Adrenal gland (tissue), 9 donors: ENCODE measurements at regions not wholly inside any gene's neighbourhood (a gene's known extent, or its start where the extent isn't known, plus 50 kb on each side); places are given as distances from the start of the nearest gene placed in this dataset.

ENCODE experiments used
- DNase-seq, 7 donors: peaks; one replicate each; pipeline ENCODE4 v3.0.0-alpha.2; 2019 to 2020
- H3K27ac ChIP-seq, 5 donors: fragments of 200-600 bp; sonication (generic) in 4 of 5; 1 replicate in 3 of 5; 2 replicates in 2 of 5; pipeline versions ENCODE4 v1.5.1 to v1.8.0; 2016 to 2020; ENCODE audit warnings: mild to moderate bottlenecking in 1 of 5
- H3K27me3 ChIP-seq: fragments of 200-600 bp; 2 replicates; pipeline ENCODE4 v1.8.0; 2021
- H3K36me3 ChIP-seq, 2 donors: fragments of 200-600 bp; replicated peaks in 1 of 2; 1 replicate in 1 of 2; 2 replicates in 1 of 2; pipeline versions ENCODE4 v1.5.1 to v1.8.0; 2018 to 2022
- H3K4me1 ChIP-seq, 2 donors: fragments of 200-600 bp; replicated peaks in 1 of 2; 1 replicate in 1 of 2; 2 replicates in 1 of 2; pipeline versions ENCODE4 v1.5.1 to v1.8.0; 2018 to 2021
- H3K4me3 ChIP-seq, 4 donors: fragments of 200-600 bp; sonication (generic) in 3 of 4; one replicate each; pipeline ENCODE4 v1.5.1; 2016 to 2018
- H3K9me3 ChIP-seq, 3 donors: fragments of 200-600 bp; sonication (generic) in 1 of 3; replicated peaks in 1 of 3; 1 replicate in 2 of 3; 2 replicates in 1 of 3; pipeline versions ENCODE4 v1.5.1 to v1.8.0; 2016 to 2021
- POLR2A ChIP-seq, 2 donors: fragments of 450-650 bp; IDR thresholded peaks; one replicate each; pipeline ENCODE4 v1.6.1; 2017; ENCODE audit warnings: antibody characterized with exemption in 2 of 2, mild to moderate bottlenecking in 2 of 2, moderate library complexity in 1 of 2
- WGBS, 4 donors: extraction: QIAGEN DNeasy Blood & Tissue Kit in 2 of 4; methylation state at CpG; one replicate each; pipeline versions ENCODE4 v1.1.5 to v1.1.7; 2013 to 2017; 5-methylcytosine and 5-hydroxymethylcytosine counted together
- intact Hi-C, 2 donors: fragments of 100-400 bp; cut with DNase I; formaldehyde crosslinking; loops; one replicate each; pipeline versions ENCODE4 v1.14.1 to v1.15.0; 2022 to 2023
- TF ChIP-seq, protein P1 (sequence below), 6 experiments: fragments of 450-650 bp in 4 of 6; fragments of 200-600 bp in 2 of 6; sonication (generic) in 1 of 6; IDR thresholded peaks; 1 replicate in 5 of 6; 2 replicates in 1 of 6; pipeline versions ENCODE4 v1.5.1 to v1.8.0; 2016 to 2021; ENCODE audit warnings: antibody characterized with exemption in 6 of 6, mild to moderate bottlenecking in 2 of 6, moderate library complexity in 1 of 6
- donor health status: healthy with polysubstance abuse.
- donor health status: Bipolar disorder and iron deficiency.
- donor health status: DM: yes; HTN: yes; CAD: no.
- donor health status: DM: no; HTN: no; CAD: no.
- donor health status: DM: no; HTN: no; CAD: no.

DNA sequence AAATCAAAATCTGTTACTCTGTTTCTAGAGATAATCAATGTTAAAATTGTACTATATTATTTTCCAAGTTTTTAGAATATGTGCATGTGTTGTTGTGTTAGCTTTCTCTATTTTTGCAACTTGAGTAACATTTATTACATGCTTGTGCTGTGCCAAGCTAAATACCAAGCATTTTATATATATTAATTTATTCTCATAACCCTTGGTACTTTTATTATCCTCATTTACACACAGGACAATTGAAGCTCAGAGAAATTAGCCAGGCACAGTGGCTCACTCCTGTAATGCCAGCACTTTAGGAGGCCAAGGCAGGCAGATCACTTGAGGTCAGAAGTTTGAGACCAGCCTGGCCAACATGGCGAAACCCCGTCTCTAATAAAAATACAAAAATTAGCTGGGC lies 254.0 kb upstream of the DMRT1 start:
- peaks cover 0 to 6% of the 10 kb centered on the region in 2 donors for H3K4me1 ChIP-seq
- no peak for DNase-seq
- H3K4me3 ChIP-seq: no peak overlapping the region
- no peak for TF ChIP-seq POLR2A (IDR thresholded peaks at IDR 0.05)
- TF ChIP-seq, protein P1, sequence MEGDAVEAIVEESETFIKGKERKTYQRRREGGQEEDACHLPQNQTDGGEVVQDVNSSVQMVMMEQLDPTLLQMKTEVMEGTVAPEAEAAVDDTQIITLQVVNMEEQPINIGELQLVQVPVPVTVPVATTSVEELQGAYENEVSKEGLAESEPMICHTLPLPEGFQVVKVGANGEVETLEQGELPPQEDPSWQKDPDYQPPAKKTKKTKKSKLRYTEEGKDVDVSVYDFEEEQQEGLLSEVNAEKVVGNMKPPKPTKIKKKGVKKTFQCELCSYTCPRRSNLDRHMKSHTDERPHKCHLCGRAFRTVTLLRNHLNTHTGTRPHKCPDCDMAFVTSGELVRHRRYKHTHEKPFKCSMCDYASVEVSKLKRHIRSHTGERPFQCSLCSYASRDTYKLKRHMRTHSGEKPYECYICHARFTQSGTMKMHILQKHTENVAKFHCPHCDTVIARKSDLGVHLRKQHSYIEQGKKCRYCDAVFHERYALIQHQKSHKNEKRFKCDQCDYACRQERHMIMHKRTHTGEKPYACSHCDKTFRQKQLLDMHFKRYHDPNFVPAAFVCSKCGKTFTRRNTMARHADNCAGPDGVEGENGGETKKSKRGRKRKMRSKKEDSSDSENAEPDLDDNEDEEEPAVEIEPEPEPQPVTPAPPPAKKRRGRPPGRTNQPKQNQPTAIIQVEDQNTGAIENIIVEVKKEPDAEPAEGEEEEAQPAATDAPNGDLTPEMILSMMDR (IDR thresholded peaks at IDR 0.05): no peak
- no peaks in the 10 kb centered on the region for H3K36me3 ChIP-seq
- no peak overlapping the region for H3K27ac ChIP-seq
- intact Hi-C loops: no loop called here
- no peaks in the 10 kb centered on the region for H3K9me3 ChIP-seq
- no peaks in the 10 kb centered on the region for H3K27me3 ChIP-seq
- 71 to 94% (median 92%) methylated on average over 2 of the region's 2 CpGs for WGBS, 4 donors

DNA sequence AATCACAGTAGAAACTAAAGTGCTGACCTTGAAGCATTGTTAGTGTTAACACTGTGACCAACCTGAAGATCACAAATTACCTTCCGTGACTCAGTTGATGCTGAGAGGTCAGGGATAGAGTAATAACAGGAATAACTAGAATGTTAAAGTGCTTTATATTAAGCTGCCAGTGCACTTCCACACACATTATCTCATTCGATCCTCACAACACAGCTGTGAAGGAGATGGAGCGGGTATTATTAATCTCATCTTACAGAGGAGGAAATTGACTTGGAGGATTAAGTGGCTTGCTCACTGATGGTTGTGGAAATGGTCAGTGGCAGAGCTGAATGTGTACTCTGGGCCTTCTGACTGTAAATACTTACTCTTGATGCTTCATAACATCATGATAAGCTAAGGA lies 252.5 kb upstream of the DMRT1 start:
- Histone ChIP-seq H3K36me3 (no peaks in the 10 kb centered on the region), H3K4me1 (peaks cover 0 to 6% of the 10 kb centered on the region in 2 donors), H3K27ac (no peak overlapping the region), H3K27me3 (no peaks in the 10 kb centered on the region), H3K9me3 (no peaks in the 10 kb centered on the region), H3K4me3 (no peak overlapping the region)
- whole genome bisulfite sequencing, 4 donors: 64 to 74% (median 71%) methylated on average over 3 of the region's 3 CpGs
- DNase-seq: no peak
- TF ChIP-seq, protein P1 (IDR thresholded peaks at IDR 0.05): no peak
- no peak for TF ChIP-seq POLR2A (IDR thresholded peaks at IDR 0.05)
- intact Hi-C loops: no loop called here

DNA sequence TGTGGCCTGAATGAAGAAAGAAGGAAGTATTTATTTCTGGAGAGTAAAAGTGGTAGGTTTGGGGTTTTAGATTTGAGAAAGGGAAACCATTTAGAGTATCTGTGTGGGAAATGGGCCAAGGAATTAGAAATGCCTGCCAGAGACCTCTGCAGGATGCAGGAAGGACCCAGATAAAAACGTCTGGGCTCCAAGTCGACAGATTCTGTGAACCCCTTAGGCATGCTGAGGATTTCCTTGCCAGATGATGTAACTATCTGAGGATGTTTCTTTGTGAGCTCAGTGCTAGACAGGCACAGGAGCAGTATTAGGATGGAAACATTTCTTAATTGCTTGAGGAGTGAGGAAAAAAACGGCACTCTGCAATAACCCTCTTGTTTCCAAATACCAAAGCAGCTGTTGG lies 251.8 kb upstream of the DMRT1 start:
- TF ChIP-seq, protein P1 (IDR thresholded peaks at IDR 0.05): no peak
- TF ChIP-seq POLR2A (IDR thresholded peaks at IDR 0.05): no peak
- Histone ChIP-seq H3K27me3 (no peaks in the 10 kb centered on the region), H3K36me3 (no peaks in the 10 kb centered on the region), H3K4me1 (peaks cover 0 to 6% of the 10 kb centered on the region in 2 donors), H3K9me3 (no peaks in the 10 kb centered on the region), H3K4me3 (no peak overlapping the region), H3K27ac (no peak overlapping the region)
- DNase-seq: peak in 1 of 7 donors; percentile 10
- intact Hi-C loops: no loop called here
- 16 to 21% (median 17%) methylated on average over 3 of the region's 3 CpGs for WGBS, 4 donors

DNA sequence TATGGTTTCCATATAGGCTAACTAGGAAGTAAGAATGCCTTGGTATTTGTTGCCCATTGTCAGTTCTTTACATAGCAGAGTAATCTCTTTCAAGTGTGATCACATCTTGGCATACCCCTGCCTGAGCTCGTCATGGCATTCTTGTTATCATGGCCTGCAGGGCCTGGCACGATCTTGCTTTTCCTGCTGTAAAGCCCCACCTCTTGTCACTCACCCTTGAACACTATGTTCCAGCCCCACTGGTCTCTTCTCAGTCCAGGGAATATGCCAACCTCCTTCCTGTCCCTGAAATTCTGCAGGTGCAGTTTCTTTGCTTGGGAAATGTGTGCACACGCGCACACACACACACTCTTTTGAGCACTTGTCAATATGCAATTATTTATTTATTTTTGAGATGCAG lies 250.2 kb upstream of the DMRT1 start:
- no peak for TF ChIP-seq POLR2A (IDR thresholded peaks at IDR 0.05)
- Histone ChIP-seq H3K27ac (no peak overlapping the region), H3K4me1 (peaks cover 0 to 6% of the 10 kb centered on the region in 2 donors), H3K27me3 (no peaks in the 10 kb centered on the region), H3K4me3 (no peak overlapping the region), H3K36me3 (no peaks in the 10 kb centered on the region), H3K9me3 (no peaks in the 10 kb centered on the region)
- WGBS, 4 donors: 51 to 67% (median 57%) methylated on average over 4 of the region's 4 CpGs
- peak in 2 of 7 donors; percentile 16 to 32 for DNase-seq
- intact Hi-C loops: no loop called here

DNA sequence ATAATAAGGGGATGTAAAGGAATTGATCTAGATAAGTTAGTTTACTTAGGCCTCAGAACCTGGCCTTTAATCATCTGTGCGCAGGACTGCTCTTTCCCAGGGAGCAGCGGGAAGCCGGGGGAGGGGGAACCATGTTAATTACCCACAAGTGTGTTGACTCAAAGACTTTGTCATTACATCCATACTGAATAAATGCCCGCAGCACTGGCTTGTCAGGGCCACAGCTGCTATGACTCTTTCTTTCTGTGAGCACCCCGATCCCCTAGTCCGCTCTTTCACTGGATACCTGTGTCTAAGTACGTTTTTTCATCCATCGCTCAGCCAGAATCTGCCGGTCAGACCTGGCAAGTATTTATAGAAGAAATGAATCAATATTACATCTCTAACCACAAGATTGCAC lies 249.3 kb upstream of the DMRT1 start:
- WGBS, 4 donors: 87 to 98% (median 95%) methylated on average over 9 of the region's 9 CpGs
- peaks cover 0 to 6% of the 10 kb centered on the region in 2 donors for H3K4me1 ChIP-seq
- no peaks in the 10 kb centered on the region for H3K9me3 ChIP-seq
- H3K27me3 ChIP-seq: no peaks in the 10 kb centered on the region
- DNase-seq: no peak
- TF ChIP-seq POLR2A (IDR thresholded peaks at IDR 0.05): no peak
- H3K36me3 ChIP-seq: no peaks in the 10 kb centered on the region
- H3K27ac ChIP-seq: no peak overlapping the region
- intact Hi-C loops: no loop called here
- H3K4me3 ChIP-seq: no peak overlapping the region
